ENCODE measurements at regions not wholly inside any gene's neighbourhood (a gene's known extent, or its start where the extent isn't known, plus 50 kb on each side); places are given as distances from the start of the nearest gene placed in this dataset.

- TF ChIP-seq MEF2A (IDR thresholded peaks at IDR 0.05; ENCODE audit: control insufficient read depth, low read depth, low read length) (no peak), ZNF707 (CRISPR knock-in tag; conservative IDR thresholded peaks at IDR 0.05) (no peak), FOXJ3 (CRISPR knock-in tag; IDR thresholded peaks at IDR 0.05) (no peak), NKRF (IDR thresholded peaks at IDR 0.05; ENCODE audit: borderline replicate concordance) (no peak), CTCF (IDR thresholded peaks at IDR 0.05 in 2 of 3, conservative IDR thresholded peaks at IDR 0.05 in 1 of 3; ENCODE audit: insufficient read depth in 2 of 3, low read depth in 1 of 3, low read length in 3 of 3) (no peak), POLR2AphosphoS5 (IDR thresholded peaks at IDR 0.05; ENCODE audit: control insufficient read depth, insufficient read depth, low read depth, low read length) (no peak), ZNF583 (CRISPR knock-in tag; IDR thresholded peaks at IDR 0.05) (no peak)
Observed at GRCh38 chr6:120431841-120432240, 902.4 kb downstream of the TBC1D32 start.
